A673 (cell line): ENCODE measurements at regions not wholly inside any gene's neighbourhood (a gene's known extent, or its start where the extent isn't known, plus 50 kb on each side); places are given as distances from the start of the nearest gene placed in this dataset.

Experiments
- CTCF ChIP-seq: fragments of 300-800, 200-600 bp; sonication (generic); conservative IDR thresholded peaks from 2 replicates; pipeline ENCODE4 v1.5.1; 2017; ENCODE audit warnings: low read depth, mild to moderate bottlenecking, antibody characterized with exemption, low read length, moderate library complexity, mixed read lengths
- EZH2 ChIP-seq: fragments of 200-600 bp; sonication (generic); IDR thresholded peaks from 2 replicates; pipeline ENCODE4 v1.6.1; 2017; ENCODE audit warnings: borderline replicate concordance, low read depth, mild to moderate bottlenecking, mixed read lengths, antibody characterized with exemption, low read length; ENCODE audit not compliant: poor library complexity, severe bottlenecking

- TF ChIP-seq CTCF = no peak
- no peak for TF ChIP-seq EZH2
These were observed 212.4 kb downstream of the OPA1 start for GRCh38 chr3:193805448-193805847.
